ENCODE measurements at regions not wholly inside any gene's neighbourhood (a gene's known extent, or its start where the extent isn't known, plus 50 kb on each side); places are given as distances from the start of the nearest gene placed in this dataset.
"Not testable (repeated sequence)": the region's sequence is repeated elsewhere in the genome, so short reads cannot be mapped to it uniquely, and the experiment has no call there.

DNA sequence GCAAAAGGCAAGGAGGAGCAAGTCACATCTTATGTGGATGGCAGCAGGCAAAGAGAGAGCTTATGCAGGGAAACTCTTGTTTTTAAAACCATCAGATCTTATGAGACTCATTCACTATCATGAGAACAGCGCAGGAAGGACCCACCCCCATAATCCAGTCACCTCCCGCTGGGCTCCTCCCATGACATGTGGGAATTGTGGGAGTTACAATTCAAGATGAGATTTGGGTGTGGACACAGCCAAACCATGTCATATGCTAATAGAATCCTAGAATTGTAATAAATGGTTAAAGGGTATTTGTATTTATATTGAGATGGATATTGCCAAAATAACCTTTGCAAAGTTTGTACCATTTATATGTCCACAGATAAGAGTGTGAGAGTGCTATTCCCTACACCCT, 72.1 kb upstream of the PNPT1 start:
- TF ChIP-seq, protein P1, sequence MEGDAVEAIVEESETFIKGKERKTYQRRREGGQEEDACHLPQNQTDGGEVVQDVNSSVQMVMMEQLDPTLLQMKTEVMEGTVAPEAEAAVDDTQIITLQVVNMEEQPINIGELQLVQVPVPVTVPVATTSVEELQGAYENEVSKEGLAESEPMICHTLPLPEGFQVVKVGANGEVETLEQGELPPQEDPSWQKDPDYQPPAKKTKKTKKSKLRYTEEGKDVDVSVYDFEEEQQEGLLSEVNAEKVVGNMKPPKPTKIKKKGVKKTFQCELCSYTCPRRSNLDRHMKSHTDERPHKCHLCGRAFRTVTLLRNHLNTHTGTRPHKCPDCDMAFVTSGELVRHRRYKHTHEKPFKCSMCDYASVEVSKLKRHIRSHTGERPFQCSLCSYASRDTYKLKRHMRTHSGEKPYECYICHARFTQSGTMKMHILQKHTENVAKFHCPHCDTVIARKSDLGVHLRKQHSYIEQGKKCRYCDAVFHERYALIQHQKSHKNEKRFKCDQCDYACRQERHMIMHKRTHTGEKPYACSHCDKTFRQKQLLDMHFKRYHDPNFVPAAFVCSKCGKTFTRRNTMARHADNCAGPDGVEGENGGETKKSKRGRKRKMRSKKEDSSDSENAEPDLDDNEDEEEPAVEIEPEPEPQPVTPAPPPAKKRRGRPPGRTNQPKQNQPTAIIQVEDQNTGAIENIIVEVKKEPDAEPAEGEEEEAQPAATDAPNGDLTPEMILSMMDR (conservative IDR thresholded peaks at IDR 0.05; ENCODE audit: low read depth, low read length) = not testable (repeated sequence)
- not testable (repeated sequence) for TF ChIP-seq EZH2 (IDR thresholded peaks at IDR 0.05; ENCODE audit: low read length, unreplicated experiment)
